KMS-11 (cell line): ENCODE measurements at regions not wholly inside any gene's neighbourhood (a gene's known extent, or its start where the extent isn't known, plus 50 kb on each side); places are given as distances from the start of the nearest gene placed in this dataset.

Experiments
- H2AFZ ChIP-seq: fragments of 200-600 bp; sonication (generic); 2 replicates; pipeline ENCODE4 v1.6.1; 2016; ENCODE audit warnings: antibody characterized with exemption, mixed run types, low read depth
- H3K27ac ChIP-seq: fragments of 200-600 bp; sonication (generic); 2 replicates; pipeline ENCODE4 v1.6.1; 2016; ENCODE audit warnings: mild to moderate bottlenecking, mixed run types
- H3K27me3 ChIP-seq: fragments of 200-600 bp; sonication (generic); 2 replicates; pipeline ENCODE4 v1.6.1; 2017; ENCODE audit warnings: mild to moderate bottlenecking, low read depth, mixed run types, moderate library complexity; ENCODE audit not compliant: insufficient read depth
- H3K36me3 ChIP-seq: fragments of 200-600 bp; sonication (generic); 2 replicates; pipeline ENCODE4 v1.6.1; 2017; ENCODE audit warnings: mild to moderate bottlenecking, mixed run types; ENCODE audit not compliant: insufficient read depth
- H3K4me1 ChIP-seq: fragments of 200-600 bp; sonication (generic); 2 replicates; pipeline ENCODE4 v1.6.1; 2016; ENCODE audit warnings: mild to moderate bottlenecking, low read depth, mixed run types; ENCODE audit not compliant: poor library complexity, severe bottlenecking
- H3K4me2 ChIP-seq: fragments of 200-600 bp; sonication (generic); 2 replicates; pipeline ENCODE4 v1.7.0; 2016; ENCODE audit warnings: mild to moderate bottlenecking, mixed run types
- H3K4me3 ChIP-seq: fragments of 200-600 bp; sonication (generic); IDR thresholded peaks from 2 replicates; pipeline ENCODE4 v1.6.1; 2017; ENCODE audit warnings: low read depth, low read length, mixed read lengths; ENCODE audit not compliant: insufficient read depth
- H3K79me2 ChIP-seq: fragments of 200-600 bp; sonication (generic); 2 replicates; pipeline ENCODE4 v1.6.1; 2016; ENCODE audit warnings: low read depth, mixed run types; ENCODE audit not compliant: insufficient read depth
- H3K9ac ChIP-seq: fragments of 200-600 bp; sonication (generic); 2 replicates; pipeline ENCODE4 v1.6.1; 2016; ENCODE audit warnings: mild to moderate bottlenecking, mixed run types
- H4K20me1 ChIP-seq: fragments of 200-600 bp; sonication (generic); 2 replicates; pipeline ENCODE4 v1.6.1; 2016; ENCODE audit warnings: mild to moderate bottlenecking, mixed run types; ENCODE audit not compliant: insufficient read depth
- CTCF ChIP-seq: fragments of 200-600 bp; sonication (generic); conservative IDR thresholded peaks from 2 replicates; pipeline ENCODE4 v1.6.1; 2017; ENCODE audit warnings: low read depth, mild to moderate bottlenecking, antibody characterized with exemption, low read length, moderate library complexity, mixed read lengths

DNA sequence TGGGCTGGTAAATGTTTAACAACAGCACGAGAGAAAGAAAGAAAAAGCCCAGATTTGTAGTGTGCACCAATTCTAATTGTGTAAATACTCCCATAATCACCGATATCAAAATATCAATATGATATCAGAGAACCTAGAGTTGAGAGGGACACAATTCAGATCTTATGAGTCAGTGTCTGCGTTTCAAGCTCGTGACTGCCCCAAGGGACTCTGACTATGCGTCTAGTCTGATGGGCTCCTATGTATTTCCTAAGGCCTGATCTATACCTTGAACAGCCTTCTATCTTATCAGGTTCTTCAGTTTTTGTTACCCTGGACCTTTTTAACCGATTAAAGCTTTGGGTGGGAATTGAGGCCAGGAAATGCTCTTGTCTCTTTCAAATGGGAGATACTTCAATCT is 243.0 kb upstream of the SLC24A2 start:
- TF ChIP-seq CTCF, result no peak
- Histone ChIP-seq H3K79me2 (no peaks in the 10 kb centered on the region), H4K20me1 (no peaks in the 10 kb centered on the region), H2AFZ (no peak overlapping the region), H3K9ac (no peak overlapping the region), H3K27me3 (no peaks in the 10 kb centered on the region), H3K27ac (no peak overlapping the region), H3K36me3 (no peaks in the 10 kb centered on the region), H3K4me1 (no peaks in the 10 kb centered on the region), H3K4me2 (no peak overlapping the region), H3K4me3 (no peak overlapping the region)

DNA sequence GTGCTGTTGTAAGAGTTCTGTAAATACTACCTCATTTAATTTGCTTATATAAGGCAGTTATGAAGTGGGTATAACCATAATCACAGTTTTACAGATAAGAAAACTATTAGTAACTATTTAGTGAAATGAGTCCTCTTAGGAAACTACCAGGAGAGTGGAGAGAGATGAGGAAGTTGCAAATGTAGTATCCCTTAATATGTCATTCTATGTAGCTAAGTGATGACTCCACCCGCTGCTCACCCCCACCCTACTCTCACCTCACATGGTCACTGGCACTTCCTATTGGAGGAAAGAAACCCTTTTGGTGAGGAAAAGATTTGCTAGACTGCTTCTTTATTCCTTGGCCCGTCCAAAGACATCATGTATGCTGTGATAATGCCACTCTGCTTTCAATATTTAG is 241.8 kb upstream of the SLC24A2 start:
- Histone ChIP-seq H3K4me3 (no peak overlapping the region), H4K20me1 (no peaks in the 10 kb centered on the region), H3K4me1 (no peaks in the 10 kb centered on the region), H3K9ac (no peak overlapping the region), H3K36me3 (no peaks in the 10 kb centered on the region), H2AFZ (no peak overlapping the region), H3K27ac (no peak overlapping the region), H3K27me3 (no peaks in the 10 kb centered on the region), H3K79me2 (no peaks in the 10 kb centered on the region), H3K4me2 (no peak overlapping the region)
- no peak for TF ChIP-seq CTCF

GRCh38 chr9:20030221-20030620 is 241.4 kb upstream of the SLC24A2 start:
- Histone ChIP-seq H3K4me1 (no peaks in the 10 kb centered on the region), H3K27ac (no peak overlapping the region), H2AFZ (no peak overlapping the region), H3K9ac (no peak overlapping the region), H3K36me3 (no peaks in the 10 kb centered on the region), H3K27me3 (no peaks in the 10 kb centered on the region), H3K4me2 (no peak overlapping the region), H4K20me1 (no peaks in the 10 kb centered on the region), H3K79me2 (no peaks in the 10 kb centered on the region), H3K4me3 (no peak overlapping the region)
- no peak for TF ChIP-seq CTCF

DNA sequence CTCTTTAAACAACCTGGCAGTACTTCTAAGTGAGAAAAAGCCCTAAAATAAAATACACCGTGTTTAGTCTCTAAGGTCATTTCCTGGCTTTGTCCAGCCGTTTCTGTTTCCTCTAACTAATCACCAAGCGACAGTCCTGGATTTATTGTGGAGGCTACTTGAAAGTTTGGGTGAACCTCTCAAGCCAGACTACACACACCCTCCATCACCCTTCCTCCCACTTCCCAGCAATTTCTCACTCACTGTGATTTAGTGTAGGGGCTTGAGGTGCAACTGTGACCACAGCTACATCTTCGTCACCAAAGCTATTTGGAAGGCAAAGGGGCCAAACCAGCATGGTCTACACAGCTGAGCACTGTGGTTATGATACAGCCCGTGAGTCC is 240.0 kb upstream of the SLC24A2 start:
- H3K4me2 ChIP-seq, result no peak overlapping the region
- H3K79me2 ChIP-seq, result no peaks in the 10 kb centered on the region

More for the DNA sequence above, 240.0 kb upstream of the SLC24A2 start:
- Histone ChIP-seq H2AFZ (no peak overlapping the region), H3K4me3 (no peak overlapping the region), H3K27ac (no peak overlapping the region), H3K27me3 (no peaks in the 10 kb centered on the region), H3K36me3 (no peaks in the 10 kb centered on the region), H4K20me1 (no peaks in the 10 kb centered on the region), H3K9ac (no peak overlapping the region), H3K4me1 (no peaks in the 10 kb centered on the region)
- no peak for TF ChIP-seq CTCF
